AG04449 (cell line): ENCODE measurements at regions not wholly inside any gene's neighbourhood (a gene's known extent, or its start where the extent isn't known, plus 50 kb on each side); places are given as distances from the start of the nearest gene placed in this dataset.

ENCODE experiments used
- CTCF ChIA-PET: fragments of 350-600 bp; formaldehyde crosslinking; extraction: SDS; loops from one replicate; lab custom pipeline; 2021; ENCODE audit warnings: antibody characterized with exemption; lab: Yijun Ruan, JAX
- POLR2A ChIA-PET: fragments of 400-600, 350-600 bp; formaldehyde crosslinking; extraction: SDS; loops from one replicate; lab custom pipeline; 2020; ENCODE audit warnings: antibody characterized with exemption, inconsistent platforms; lab: Yijun Ruan, JAX
- DNase-seq: peaks from one replicate; pipeline ENCODE4 v3.0.0-alpha.2; 2010; ENCODE audit warnings: low read depth, low spot score
- H3K4me3 ChIP-seq: 2 replicates; pipeline ENCODE4 v1.5.1; 2011; ENCODE audit warnings: low read depth, mild to moderate bottlenecking, control low read depth, low read length
- TF ChIP-seq, protein P1 (sequence below): IDR thresholded peaks from one replicate; pipeline ENCODE4 v1.5.1; 2011; ENCODE audit warnings: mild to moderate bottlenecking, moderate library complexity, low read length, control low read depth, inconsistent platforms; ENCODE audit not compliant: insufficient read depth; ENCODE audit errors: missing control alignments

- ChIA-PET CTCF (no interaction called here), POLR2A (no interaction called here)
- DNase-seq = no peak
- no peak overlapping the region for H3K4me3 ChIP-seq
- TF ChIP-seq, protein P1, sequence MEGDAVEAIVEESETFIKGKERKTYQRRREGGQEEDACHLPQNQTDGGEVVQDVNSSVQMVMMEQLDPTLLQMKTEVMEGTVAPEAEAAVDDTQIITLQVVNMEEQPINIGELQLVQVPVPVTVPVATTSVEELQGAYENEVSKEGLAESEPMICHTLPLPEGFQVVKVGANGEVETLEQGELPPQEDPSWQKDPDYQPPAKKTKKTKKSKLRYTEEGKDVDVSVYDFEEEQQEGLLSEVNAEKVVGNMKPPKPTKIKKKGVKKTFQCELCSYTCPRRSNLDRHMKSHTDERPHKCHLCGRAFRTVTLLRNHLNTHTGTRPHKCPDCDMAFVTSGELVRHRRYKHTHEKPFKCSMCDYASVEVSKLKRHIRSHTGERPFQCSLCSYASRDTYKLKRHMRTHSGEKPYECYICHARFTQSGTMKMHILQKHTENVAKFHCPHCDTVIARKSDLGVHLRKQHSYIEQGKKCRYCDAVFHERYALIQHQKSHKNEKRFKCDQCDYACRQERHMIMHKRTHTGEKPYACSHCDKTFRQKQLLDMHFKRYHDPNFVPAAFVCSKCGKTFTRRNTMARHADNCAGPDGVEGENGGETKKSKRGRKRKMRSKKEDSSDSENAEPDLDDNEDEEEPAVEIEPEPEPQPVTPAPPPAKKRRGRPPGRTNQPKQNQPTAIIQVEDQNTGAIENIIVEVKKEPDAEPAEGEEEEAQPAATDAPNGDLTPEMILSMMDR = no peak
Measured at GRCh38 chr1:232136136-232136535, 493.8 kb downstream of the SIPA1L2 start.

DNA sequence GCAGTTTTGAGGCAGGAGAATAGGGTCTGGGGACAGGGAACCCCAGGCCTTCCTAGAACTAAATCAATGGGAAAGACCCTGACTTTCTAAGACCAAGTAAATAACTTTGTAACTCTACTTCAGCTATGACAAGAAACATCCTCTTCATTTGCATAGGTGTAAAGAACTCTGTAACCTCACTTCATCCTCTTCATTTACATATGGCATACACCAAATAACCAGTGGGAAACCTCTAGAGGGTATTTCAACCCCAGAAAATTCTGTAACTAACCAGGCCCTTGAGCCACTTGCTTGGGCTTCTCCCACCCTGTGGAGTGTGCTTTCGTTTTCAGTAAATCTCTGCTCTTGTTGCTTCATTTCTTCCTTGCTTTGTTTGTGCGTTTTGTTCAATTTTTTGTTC, 495.6 kb downstream of the SIPA1L2 start:
- no peak overlapping the region for H3K4me3 ChIP-seq
- no peak for DNase-seq
- ChIA-PET CTCF (no interaction called here), POLR2A (no interaction called here)
- TF ChIP-seq, protein P1 = no peak

DNA sequence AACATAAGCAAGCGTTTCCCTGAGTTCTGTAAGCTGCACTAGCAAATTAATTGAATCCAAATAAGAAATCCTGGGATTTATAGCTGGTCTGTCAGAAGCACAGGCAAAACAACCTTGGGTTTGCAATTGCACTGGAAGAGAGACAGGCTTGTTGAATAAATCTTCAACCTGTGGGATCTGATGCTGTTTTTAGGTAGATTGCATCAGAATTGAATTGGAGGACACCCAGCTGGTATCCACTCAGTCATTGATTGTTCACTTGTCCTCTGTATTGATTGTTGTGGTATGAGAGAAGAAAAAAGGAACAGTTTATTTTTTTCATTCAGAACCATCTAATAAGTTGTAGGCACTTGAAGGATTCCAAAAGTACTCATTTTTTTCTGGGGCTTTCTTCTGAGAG, 497.4 kb downstream of the SIPA1L2 start:
- TF ChIP-seq, protein P1 = no peak
- DNase-seq = no peak
- POLR2A ChIA-PET = no interaction called here
- H3K4me3 ChIP-seq = no peak overlapping the region
- CTCF ChIA-PET = interaction anchor here (1.9 kb wide), 1 partner anchor 267 kb away, joined by 5 read pairs; no protein-coding TSS in a partner anchor

- ChIA-PET CTCF (interaction anchor here (1.9 kb wide), 1 partner anchor 266 kb away, joined by 5 read pairs; no protein-coding TSS in a partner anchor), POLR2A (no interaction called here)
- no peak overlapping the region for H3K4me3 ChIP-seq
- TF ChIP-seq, protein P1 = no peak
- no peak for DNase-seq
Measured at GRCh38 chr1:232131715-232132391, 498.1 kb downstream of the SIPA1L2 start.

DNA sequence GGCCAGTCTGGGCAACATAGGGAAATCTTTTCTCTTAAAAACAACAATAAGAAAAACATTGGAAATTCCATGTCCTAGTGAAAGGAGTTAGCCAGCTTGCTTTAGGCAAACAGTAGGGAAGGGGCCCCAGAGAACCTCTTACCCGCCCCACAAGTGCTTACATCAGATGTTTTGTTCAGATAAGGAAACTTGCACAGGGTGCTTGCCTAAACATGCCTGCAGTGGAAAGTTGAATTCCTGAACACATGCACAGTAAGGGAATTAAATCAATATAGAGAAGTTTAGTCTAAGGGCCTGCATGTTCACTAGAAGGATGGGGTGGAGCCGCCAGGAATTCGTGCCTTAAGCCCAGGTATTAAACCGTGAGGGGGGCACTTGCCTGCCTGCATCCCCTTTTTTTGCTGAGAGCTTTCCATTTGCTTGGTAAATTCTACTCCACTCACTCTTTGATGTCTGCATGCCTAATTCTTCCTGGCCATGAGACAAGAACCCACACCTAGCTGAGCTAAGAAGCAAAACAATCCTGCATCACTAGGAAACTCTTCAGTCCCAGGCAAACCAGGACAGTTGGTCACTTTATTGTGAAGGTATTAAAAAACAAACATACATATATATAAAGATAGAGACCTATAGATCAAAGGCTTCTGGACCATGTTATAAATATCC, 499.0 kb downstream of the SIPA1L2 start:
- ChIA-PET CTCF (no interaction called here), POLR2A (no interaction called here)
- TF ChIP-seq, protein P1 = no peak
- H3K4me3 ChIP-seq = no peak overlapping the region
- DNase-seq = no peak

- H3K4me3 ChIP-seq = no peak overlapping the region
- no peak for DNase-seq
- ChIA-PET CTCF (no interaction called here), POLR2A (interaction anchor here (1.0 kb wide), 1 partner anchor 17 kb away, joined by 4 read pairs; no protein-coding TSS in a partner anchor)
- TF ChIP-seq, protein P1 = no peak
Measured at GRCh38 chr1:232127190-232127589, 500.6 kb downstream of the DISC1 start.
